Activated T-helper 1 cell treated with anti-CD3 and anti-CD28 coated beads, Interleukin-12 subunit alpha, Interleukin-12 subunit beta, Interleukin-2, Interleukin-4 antibody, amounts not matched to agents 30 ng/mL and 10 ng/mL and 1 ng/mL, durations not matched to agents 14 hours and 24 hours and 36 hours (primary cell): ENCODE measurements at regions not wholly inside any gene's neighbourhood (a gene's known extent, or its start where the extent isn't known, plus 50 kb on each side); places are given as distances from the start of the nearest gene placed in this dataset.
"Not testable (repeated sequence)": the region's sequence is repeated elsewhere in the genome, so short reads cannot be mapped to it uniquely, and the experiment has no call there.

Experiments used
- DNase-seq: peaks from one replicate; pipeline ENCODE4 v3.0.0; 2021; ENCODE audit warnings: low spot score
- H3K27ac Mint-ChIP-seq: one replicate; pipeline ENCODE4 v1.8.0; 2021; ENCODE audit warnings: mild to moderate bottlenecking, mixed read lengths
- H3K27me3 Mint-ChIP-seq: one replicate; pipeline ENCODE4 v1.8.0; 2022; ENCODE audit warnings: mild to moderate bottlenecking, moderate library complexity, mixed read lengths; ENCODE audit not compliant: insufficient read depth
- H3K36me3 Mint-ChIP-seq: one replicate; pipeline ENCODE4 v1.8.0; 2021; ENCODE audit warnings: low read depth, mixed read lengths
- H3K4me1 Mint-ChIP-seq: one replicate; pipeline ENCODE4 v1.8.0; 2021; ENCODE audit warnings: low read depth, mixed read lengths
- H3K4me3 Mint-ChIP-seq: one replicate; pipeline ENCODE4 v1.8.0; 2021; ENCODE audit warnings: mild to moderate bottlenecking, moderate library complexity, mixed read lengths
- H3K9me3 Mint-ChIP-seq: one replicate; pipeline ENCODE4 v1.8.0; 2021; ENCODE audit warnings: mixed read lengths
- intact Hi-C: fragments of 100-400 bp; cut with micrococcal nuclease; formaldehyde crosslinking; loops from one replicate; pipeline ENCODE4 v1.15.1; 2024

DNA sequence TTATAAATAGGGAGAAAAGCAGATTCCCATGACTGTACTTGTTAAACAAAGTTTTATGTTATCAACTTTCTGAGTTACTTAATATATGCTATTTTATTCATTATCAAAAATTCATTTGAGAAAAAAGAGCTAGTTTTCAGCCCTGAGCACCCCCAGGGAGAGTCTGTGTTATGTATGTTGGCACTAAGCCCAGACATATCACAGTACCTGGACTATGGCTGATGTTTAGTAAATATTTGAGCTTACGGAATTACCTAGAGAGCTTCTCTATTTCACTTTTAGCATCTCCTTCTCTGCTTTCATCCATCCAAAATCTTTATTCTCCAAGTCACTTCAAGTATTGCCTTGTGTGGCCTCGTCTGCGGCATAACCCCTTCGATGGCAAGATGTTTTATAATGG lies 225.9 kb upstream of the PCSK5 start:
- Mint-ChIP-seq H3K27ac (no peak overlapping the region), H3K4me3 (no peak overlapping the region), H3K9me3 (no peaks in the 10 kb centered on the region), H3K36me3 (no peaks in the 10 kb centered on the region), H3K27me3 (no peaks in the 10 kb centered on the region), H3K4me1 (no peaks in the 10 kb centered on the region)
- no peak for DNase-seq
- intact Hi-C loops = no loop called here

DNA sequence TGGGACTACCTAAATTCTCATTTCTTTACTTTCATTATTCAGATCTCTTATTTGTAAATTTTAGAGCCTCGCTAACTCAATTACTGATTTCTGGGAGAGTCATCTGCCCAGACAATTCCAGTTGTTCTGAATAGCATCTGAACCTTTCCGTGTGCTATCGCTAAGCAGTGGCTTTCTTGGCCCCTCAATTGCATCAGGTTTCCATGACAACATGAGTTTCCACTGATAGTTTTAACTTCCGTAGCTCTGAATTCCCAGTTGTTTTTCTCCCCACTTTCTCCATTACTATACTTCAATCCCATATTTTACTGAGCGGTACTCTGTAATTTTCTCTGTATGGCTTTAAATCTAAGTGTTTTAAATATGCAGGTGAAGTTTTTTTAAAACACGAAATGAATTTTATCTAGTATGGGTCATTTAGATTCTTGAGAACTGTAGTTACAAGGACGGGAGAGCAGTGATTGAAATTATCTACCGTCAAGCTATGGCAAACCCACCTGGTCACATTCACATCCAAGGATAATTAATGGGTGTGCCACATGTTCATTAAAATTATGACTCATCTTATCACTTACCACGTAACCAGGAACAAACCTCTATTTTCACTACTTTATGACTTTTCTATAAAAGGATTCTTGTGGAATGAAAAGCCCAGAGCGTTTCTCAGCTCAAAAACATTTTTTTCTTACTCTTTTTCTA lies 223.5 kb upstream of the PCSK5 start:
- intact Hi-C loops = no loop called here
- no peaks in the 10 kb centered on the region for H3K9me3 Mint-ChIP-seq
- no peak overlapping the region for H3K4me3 Mint-ChIP-seq

DNA sequence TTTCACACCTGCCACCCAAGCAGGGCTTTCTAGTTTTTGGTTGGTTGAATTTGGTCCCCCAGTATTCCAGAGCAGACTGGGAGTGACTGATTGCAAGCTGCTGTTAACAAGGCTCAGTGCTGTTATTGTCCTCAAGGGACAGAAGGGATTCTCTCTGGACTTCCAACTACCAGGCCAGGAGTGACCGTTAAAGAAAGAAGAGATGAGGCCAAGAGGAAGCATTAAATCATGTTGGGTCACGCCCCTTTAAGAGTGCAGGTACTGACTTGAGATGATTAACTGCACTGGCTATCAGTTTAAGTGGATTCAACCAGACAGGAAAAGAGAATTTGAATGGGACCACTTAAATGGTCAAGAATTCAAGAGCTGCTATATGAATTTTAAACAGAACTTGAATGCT lies 220.8 kb upstream of the PCSK5 start:
- no peak for DNase-seq
- Mint-ChIP-seq H3K36me3 (no peaks in the 10 kb centered on the region), H3K27ac (no peak overlapping the region), H3K4me3 (no peak overlapping the region), H3K4me1 (no peaks in the 10 kb centered on the region), H3K27me3 (no peaks in the 10 kb centered on the region), H3K9me3 (no peaks in the 10 kb centered on the region)
- intact Hi-C loops = no loop called here

More for the DNA sequence above, 223.5 kb upstream of the PCSK5 start:
- DNase-seq = no peak
- no peaks in the 10 kb centered on the region for H3K36me3 Mint-ChIP-seq
- no peaks in the 10 kb centered on the region for H3K27me3 Mint-ChIP-seq
- no peak overlapping the region for H3K27ac Mint-ChIP-seq
- H3K4me1 Mint-ChIP-seq = no peaks in the 10 kb centered on the region

DNA sequence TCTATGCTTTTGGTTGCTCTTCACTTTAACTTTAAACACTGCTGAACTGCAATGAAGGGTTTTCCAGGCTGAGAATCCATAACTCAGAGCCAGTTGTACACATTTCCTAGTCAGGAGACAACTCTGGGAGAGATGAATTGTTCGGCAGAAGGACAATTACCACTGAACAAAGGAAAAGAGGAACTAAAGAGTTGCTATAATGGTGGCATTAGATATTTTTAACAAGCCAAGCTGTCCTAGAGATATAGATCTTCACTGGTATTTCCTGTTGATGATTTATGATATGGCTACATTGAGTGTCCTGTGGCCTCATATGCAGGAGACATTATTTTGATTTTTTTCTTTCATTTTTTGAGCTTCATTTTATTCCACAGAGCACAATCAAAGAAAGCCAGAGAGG lies 219.1 kb upstream of the PCSK5 start:
- intact Hi-C loops = no loop called here
- no peaks in the 10 kb centered on the region for H3K4me1 Mint-ChIP-seq
- H3K27me3 Mint-ChIP-seq = no peaks in the 10 kb centered on the region
- H3K36me3 Mint-ChIP-seq = no peaks in the 10 kb centered on the region
- no peak overlapping the region for H3K27ac Mint-ChIP-seq
- DNase-seq = no peak
- H3K9me3 Mint-ChIP-seq = no peaks in the 10 kb centered on the region
- H3K4me3 Mint-ChIP-seq = no peak overlapping the region

DNA sequence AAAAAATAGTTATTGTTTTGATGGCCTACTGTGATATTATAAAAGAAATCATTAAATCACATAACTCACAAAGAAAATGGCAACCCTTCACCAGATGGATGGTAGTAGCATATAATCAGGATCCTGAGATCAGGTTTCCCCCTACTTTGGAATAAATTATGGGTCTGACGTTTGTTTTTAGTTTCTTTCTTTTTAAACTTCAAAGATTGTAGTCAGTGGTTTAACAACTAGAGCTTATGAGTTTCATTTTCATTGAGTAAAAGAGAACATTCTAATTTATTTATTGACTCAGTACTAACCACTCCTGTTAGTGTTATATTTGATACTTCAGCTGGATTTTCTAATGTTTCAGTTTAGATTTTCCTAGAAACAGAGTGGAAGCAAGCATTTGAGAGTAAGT lies 218.0 kb upstream of the PCSK5 start:
- Mint-ChIP-seq H3K9me3 (no peaks in the 10 kb centered on the region), H3K4me3 (no peak overlapping the region), H3K27ac (no peak overlapping the region), H3K4me1 (no peaks in the 10 kb centered on the region), H3K36me3 (no peaks in the 10 kb centered on the region), H3K27me3 (peaks cover 2% of the 10 kb centered on the region)
- DNase-seq = no peak
- intact Hi-C loops = no loop called here

DNA sequence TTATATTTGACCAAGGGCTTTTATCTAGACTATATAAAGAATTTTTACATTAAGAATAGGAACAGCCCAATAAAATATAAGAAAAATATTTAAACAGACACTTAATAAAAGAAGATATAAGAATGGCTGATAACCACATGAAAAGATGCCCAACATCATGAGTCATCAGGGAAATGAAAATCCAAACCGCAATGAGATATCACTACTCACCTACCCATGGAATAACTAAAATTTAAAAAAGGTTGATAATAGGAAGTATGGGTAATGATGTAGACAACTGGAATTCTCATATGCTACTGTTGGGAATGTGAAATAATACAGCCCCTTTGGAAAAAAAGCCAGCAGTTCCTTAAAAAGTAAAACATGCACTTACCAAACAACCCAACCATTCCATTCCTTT lies 206.9 kb upstream of the PCSK5 start:
- Mint-ChIP-seq H3K9me3 (no peaks in the 10 kb centered on the region), H3K4me1 (no peaks in the 10 kb centered on the region), H3K27ac (no peak overlapping the region), H3K4me3 (no peak overlapping the region), H3K36me3 (no peaks in the 10 kb centered on the region), H3K27me3 (no peaks in the 10 kb centered on the region)
- intact Hi-C loops = no loop called here
- no peak for DNase-seq

DNA sequence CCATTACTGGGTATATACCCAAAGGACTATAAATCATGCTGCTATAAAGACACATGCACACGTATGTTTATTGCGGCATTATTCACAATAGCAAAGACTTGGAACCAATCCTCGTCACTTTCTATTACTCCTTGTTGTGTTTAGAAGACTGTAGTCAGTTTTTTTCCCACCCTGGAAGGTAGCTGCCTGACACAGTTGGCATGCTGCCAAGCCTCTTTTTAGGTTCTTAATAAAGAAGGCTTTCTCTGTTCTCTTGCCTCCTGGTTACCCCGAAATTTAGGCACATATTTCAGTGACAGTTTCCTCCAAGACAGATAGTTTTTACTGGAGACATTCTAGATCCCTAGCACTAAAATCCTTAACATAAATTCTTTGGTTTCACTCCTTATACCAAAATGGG lies 205.4 kb upstream of the PCSK5 start:
- intact Hi-C loops = no loop called here
- no peak for DNase-seq
- Mint-ChIP-seq H3K27me3 (no peaks in the 10 kb centered on the region), H3K4me1 (no peaks in the 10 kb centered on the region), H3K9me3 (no peaks in the 10 kb centered on the region), H3K27ac (no peak overlapping the region), H3K4me3 (no peak overlapping the region), H3K36me3 (no peaks in the 10 kb centered on the region)

DNA sequence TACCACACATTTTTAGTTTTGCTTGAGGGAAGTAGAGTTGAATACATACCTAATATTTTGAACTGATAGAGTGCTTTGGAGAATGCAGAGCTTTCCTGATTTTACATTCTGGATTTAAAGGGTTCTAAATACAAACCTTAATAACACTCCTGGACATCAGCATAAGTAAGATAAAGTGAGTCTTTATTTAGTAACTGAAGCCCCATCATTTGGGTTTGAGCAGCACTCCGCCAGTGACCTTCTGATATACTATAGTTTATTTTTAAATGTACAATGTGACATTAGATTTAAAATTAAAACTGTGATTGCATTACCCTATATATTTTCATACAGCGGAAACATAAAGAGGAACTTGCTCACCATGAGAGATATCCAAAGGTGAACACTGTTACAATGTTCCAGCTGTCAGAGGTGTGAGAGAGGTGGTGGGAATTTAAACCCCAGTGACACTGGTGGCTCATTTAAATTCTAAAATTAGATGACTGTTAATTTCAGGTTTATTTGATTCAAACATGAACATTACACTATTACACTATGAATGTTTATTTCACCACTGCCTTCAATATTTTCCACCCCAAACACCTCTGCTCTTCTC lies 203.0 kb upstream of the PCSK5 start:
- DNase-seq = no peak
- intact Hi-C loops = no loop called here
- Mint-ChIP-seq H3K27ac (no peak overlapping the region), H3K4me3 (no peak overlapping the region), H3K9me3 (no peaks in the 10 kb centered on the region), H3K36me3 (no peaks in the 10 kb centered on the region), H3K4me1 (peaks cover 3% of the 10 kb centered on the region), H3K27me3 (no peaks in the 10 kb centered on the region)

DNA sequence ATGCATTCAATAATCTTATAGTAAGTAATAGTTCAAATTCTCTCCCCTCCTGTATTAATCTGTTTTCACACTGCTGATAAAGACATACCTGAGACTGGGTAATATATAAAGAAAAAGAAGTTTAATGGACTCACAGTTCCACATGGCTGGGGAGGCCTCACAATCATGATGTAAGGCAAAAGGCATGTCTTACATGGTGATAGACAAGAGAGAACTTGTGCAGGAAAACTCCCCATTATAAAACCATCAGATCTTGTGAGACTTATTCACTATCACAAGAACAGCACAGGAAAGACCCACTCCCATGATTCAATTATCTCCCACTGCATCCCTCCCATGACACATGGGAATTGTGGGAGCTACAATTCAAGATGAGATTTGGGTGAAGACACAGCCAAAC lies 199.9 kb upstream of the PCSK5 start:
- H3K27me3 Mint-ChIP-seq, H3K4me1 Mint-ChIP-seq, H3K36me3 Mint-ChIP-seq, DNase-seq, intact Hi-C loops, H3K4me3 Mint-ChIP-seq, H3K27ac Mint-ChIP-seq, H3K9me3 Mint-ChIP-seq: not testable (repeated sequence)

DNA sequence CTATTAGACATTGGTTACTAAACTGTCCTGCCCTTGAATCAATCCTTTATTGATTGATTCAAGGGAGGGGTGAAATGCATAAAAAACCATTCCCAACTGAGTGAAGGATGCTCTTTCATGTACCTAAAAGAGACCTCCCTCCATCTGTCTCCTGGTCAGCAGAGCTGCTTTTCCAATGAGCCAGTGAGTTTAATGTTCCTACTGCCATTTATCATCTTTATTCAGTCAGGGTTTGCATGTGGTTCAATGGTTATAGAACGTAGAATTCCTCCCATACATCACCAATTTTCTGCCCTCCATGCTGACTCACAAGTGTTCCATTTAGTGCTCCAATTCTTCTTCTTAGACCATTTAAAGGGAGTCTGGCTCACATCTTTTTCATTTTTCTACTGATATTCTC lies 199.1 kb upstream of the PCSK5 start:
- intact Hi-C loops = no loop called here
- Mint-ChIP-seq H3K9me3 (no peaks in the 10 kb centered on the region), H3K36me3 (no peaks in the 10 kb centered on the region), H3K27ac (no peak overlapping the region), H3K27me3 (peaks cover 3% of the 10 kb centered on the region), H3K4me1 (peaks cover 6% of the 10 kb centered on the region), H3K4me3 (no peak overlapping the region)
- DNase-seq = no peak

DNA sequence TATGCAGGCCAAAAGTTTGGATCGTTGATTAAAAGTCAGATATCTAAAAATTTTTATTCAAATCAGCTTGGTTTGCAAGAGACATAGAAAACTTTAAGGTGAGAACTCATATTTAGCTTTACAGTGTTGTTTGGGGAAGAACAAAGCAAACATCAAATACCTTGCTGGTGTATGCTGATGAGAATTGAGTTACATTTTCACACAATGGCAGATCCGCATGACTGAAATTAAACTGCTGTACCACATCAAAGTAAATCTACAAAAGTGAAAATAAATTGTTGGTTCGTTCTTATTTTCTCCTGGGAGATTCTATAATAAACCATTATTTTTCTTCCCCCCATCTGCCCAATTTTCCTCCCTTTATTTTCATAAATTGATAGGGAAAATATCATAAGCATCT lies 198.2 kb upstream of the PCSK5 start:
- Mint-ChIP-seq H3K36me3 (no peaks in the 10 kb centered on the region), H3K4me1 (peaks cover 6% of the 10 kb centered on the region), H3K27me3 (peaks cover 3% of the 10 kb centered on the region), H3K27ac (no peak overlapping the region), H3K4me3 (no peak overlapping the region), H3K9me3 (no peaks in the 10 kb centered on the region)
- no peak for DNase-seq
- intact Hi-C loops = no loop called here

DNA sequence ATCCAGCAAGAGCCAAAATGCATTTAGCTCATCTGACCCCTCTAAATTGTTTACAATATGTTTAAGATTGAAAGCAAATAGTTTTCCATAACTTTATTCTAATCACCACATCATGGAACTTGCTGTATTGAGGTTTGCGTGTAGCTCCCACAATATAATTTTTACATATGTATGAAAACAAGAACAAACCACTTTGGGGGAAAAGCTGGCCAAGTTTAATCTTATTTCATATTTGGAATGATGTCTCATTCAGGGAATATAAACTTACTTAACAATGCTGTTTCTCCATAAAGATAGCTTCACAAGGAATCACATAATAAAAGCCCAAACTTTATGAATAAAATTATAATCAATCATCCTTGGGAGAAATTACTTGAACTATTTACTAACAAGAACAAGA lies 194.6 kb upstream of the PCSK5 start:
- Mint-ChIP-seq H3K27me3 (peaks cover 3% of the 10 kb centered on the region), H3K9me3 (no peaks in the 10 kb centered on the region), H3K4me3 (no peak overlapping the region), H3K36me3 (no peaks in the 10 kb centered on the region), H3K4me1 (peaks cover 6% of the 10 kb centered on the region), H3K27ac (no peak overlapping the region)
- intact Hi-C loops = no loop called here
- DNase-seq = no peak

DNA sequence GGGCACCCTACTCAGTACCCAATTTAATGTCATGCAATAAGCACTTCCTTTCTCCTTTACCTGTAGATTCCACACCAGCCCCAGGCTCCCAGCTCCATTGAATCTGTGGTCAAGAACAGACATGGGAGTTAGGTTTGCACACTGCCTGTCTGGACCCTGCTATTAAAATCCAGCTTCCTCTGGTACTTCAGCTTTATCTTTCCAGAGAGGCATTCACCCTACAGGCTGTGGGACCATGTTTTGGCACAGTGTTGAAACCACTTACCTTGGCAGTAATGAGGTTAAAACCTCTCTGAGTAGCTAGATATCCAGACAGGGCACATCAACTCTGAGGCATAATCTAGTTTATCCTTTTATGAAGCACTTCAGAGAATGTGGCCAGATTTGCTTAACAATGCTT lies 191.5 kb upstream of the PCSK5 start:
- H3K27me3 Mint-ChIP-seq = peaks cover 3% of the 10 kb centered on the region
- H3K27ac Mint-ChIP-seq = no peak overlapping the region
- H3K9me3 Mint-ChIP-seq = no peaks in the 10 kb centered on the region
- DNase-seq = no peak
- intact Hi-C loops = no loop called here
- no peaks in the 10 kb centered on the region for H3K36me3 Mint-ChIP-seq
- no peaks in the 10 kb centered on the region for H3K4me1 Mint-ChIP-seq
- no peak overlapping the region for H3K4me3 Mint-ChIP-seq
